Esophagus squamous epithelium (tissue), 5 donors: ENCODE measurements at regions not wholly inside any gene's neighbourhood (a gene's known extent, or its start where the extent isn't known, plus 50 kb on each side); places are given as distances from the start of the nearest gene placed in this dataset.
"Not testable (repeated sequence)": the region's sequence is repeated elsewhere in the genome, so short reads cannot be mapped to it uniquely, and the experiment has no call there.

Experiments used
- DNase-seq: peaks from one replicate; lab custom pipeline; 2025; lab: John Stamatoyannopoulos, UW
- H3K27ac ChIP-seq, 4 donors: fragments of 200-600 bp; sonication (generic); one replicate each; pipeline ENCODE4 v1.5.1; 2016 to 2019; ENCODE audit warnings: mild to moderate bottlenecking in 1 of 4
- H3K27me3 ChIP-seq, 4 donors: fragments of 200-600 bp; sonication (generic); 1 replicate in 3 of 4; 2 replicates in 1 of 4; pipeline versions ENCODE4 v1.5.1 to v1.6.0; 2017 to 2021; ENCODE audit warnings: antibody characterized with exemption in 1 of 4
- H3K36me3 ChIP-seq, 3 donors: fragments of 200-600 bp; sonication (generic); one replicate each; pipeline ENCODE4 v1.5.1; 2016 to 2019
- H3K4me1 ChIP-seq, 3 donors: fragments of 200-600 bp; sonication (generic); one replicate each; pipeline ENCODE4 v1.5.1; 2017 to 2019
- H3K4me3 ChIP-seq, 4 donors: fragments of 200-600 bp; sonication (generic); 1 replicate in 3 of 4; 2 replicates in 1 of 4; pipeline ENCODE4 v1.5.1; 2016 to 2019; ENCODE audit warnings: mild to moderate bottlenecking in 2 of 4, moderate library complexity in 1 of 4
- H3K9me3 ChIP-seq, 3 donors: fragments of 200-600 bp; sonication (generic); one replicate each; pipeline ENCODE4 v1.5.1; 2016 to 2019
- POLR2A ChIP-seq, 4 donors: fragments of 450-650 bp; IDR thresholded peaks; one replicate each; pipeline ENCODE4 v1.6.1; 2017; ENCODE audit warnings: antibody characterized with exemption in 4 of 4, mild to moderate bottlenecking in 4 of 4, moderate library complexity in 3 of 4
- WGBS, 2 donors: methylation state at CpG; one replicate each; pipeline ENCODE4 v1.1.5; 2018; 5-methylcytosine and 5-hydroxymethylcytosine counted together
- intact Hi-C: fragments of 100-400 bp; cut with DNase I; formaldehyde crosslinking; loops from one replicate; pipeline ENCODE4 v1.15.0; 2022
- TF ChIP-seq, protein P1 (sequence below), 6 experiments: fragments of 450-650 bp in 4 of 6; fragments of 200-600 bp in 2 of 6; sonication (generic) in 2 of 6; IDR thresholded peaks; one replicate each; pipeline ENCODE4 v1.5.1; 2016 to 2019; ENCODE audit warnings: antibody characterized with exemption in 6 of 6, mild to moderate bottlenecking in 4 of 6, moderate library complexity in 4 of 6
- donor health status: DM: yes; HTN: yes; CAD: no.

DNA sequence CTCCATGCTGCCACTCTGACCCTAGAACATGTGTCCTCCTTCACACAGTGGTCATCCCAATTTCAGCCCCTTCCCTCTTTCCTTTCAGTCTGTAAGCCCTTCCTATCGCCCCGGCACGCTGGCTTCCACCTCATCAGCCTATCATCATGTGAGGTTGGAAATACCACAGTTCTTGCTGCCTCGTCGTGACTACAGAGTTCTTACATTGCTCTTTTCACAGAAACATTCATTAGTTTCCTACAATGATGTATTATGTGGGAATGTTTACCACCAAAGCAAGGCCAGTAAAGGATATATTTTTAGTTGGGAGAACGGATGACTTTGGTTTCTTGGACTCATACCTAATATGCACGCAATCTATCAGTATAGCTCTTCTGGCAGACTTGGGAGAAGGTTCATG is 169.5 kb upstream of the BOD1L1 start:
- no peak overlapping the region for H3K4me3 ChIP-seq
- no peak overlapping the region for H3K27ac ChIP-seq
- H3K4me1 ChIP-seq = no peaks in the 10 kb centered on the region
- TF ChIP-seq, protein P1, sequence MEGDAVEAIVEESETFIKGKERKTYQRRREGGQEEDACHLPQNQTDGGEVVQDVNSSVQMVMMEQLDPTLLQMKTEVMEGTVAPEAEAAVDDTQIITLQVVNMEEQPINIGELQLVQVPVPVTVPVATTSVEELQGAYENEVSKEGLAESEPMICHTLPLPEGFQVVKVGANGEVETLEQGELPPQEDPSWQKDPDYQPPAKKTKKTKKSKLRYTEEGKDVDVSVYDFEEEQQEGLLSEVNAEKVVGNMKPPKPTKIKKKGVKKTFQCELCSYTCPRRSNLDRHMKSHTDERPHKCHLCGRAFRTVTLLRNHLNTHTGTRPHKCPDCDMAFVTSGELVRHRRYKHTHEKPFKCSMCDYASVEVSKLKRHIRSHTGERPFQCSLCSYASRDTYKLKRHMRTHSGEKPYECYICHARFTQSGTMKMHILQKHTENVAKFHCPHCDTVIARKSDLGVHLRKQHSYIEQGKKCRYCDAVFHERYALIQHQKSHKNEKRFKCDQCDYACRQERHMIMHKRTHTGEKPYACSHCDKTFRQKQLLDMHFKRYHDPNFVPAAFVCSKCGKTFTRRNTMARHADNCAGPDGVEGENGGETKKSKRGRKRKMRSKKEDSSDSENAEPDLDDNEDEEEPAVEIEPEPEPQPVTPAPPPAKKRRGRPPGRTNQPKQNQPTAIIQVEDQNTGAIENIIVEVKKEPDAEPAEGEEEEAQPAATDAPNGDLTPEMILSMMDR (IDR thresholded peaks at IDR 0.05) = no peak
- TF ChIP-seq POLR2A (IDR thresholded peaks at IDR 0.05) = no peak
- intact Hi-C loops = no loop called here
- WGBS, 2 donors = 83 to 97% methylated on average over 7 of the region's 7 CpGs
- no peak for DNase-seq
- H3K36me3 ChIP-seq = no peaks in the 10 kb centered on the region
- H3K9me3 ChIP-seq = peaks cover 0 to 7% (median 0%) of the 10 kb centered on the region in 3 donors
- H3K27me3 ChIP-seq = no peaks in the 10 kb centered on the region

DNA sequence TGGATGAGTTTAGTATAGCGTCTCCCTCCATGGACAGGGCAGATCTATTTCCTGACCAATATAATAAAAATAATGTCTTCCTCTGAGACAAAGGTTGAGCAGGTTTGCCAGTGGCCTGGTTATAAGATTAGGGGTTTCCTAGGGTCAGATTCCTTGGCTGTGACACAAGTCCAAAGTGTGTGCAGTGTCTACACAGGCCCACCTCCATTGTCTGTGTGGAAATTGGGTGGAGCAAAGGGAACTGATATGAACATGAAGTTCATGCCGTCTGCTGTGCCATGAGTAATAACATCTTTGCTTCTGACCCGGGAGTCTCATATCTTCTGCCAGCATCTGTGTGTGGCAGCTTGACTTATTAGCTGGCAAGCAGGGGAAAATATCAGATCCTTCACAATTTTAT is 187.7 kb upstream of the BOD1L1 start:
- no peak overlapping the region for H3K4me3 ChIP-seq
- peaks cover 0 to 4% (median 0%) of the 10 kb centered on the region in 3 donors for H3K9me3 ChIP-seq
- intact Hi-C loops = no loop called here
- TF ChIP-seq, protein P1 (IDR thresholded peaks at IDR 0.05) = no peak
- TF ChIP-seq POLR2A (IDR thresholded peaks at IDR 0.05) = no peak
- H3K4me1 ChIP-seq = no peaks in the 10 kb centered on the region
- no peak for DNase-seq
- WGBS, 2 donors = 72 to 77% methylated on average over 3 of the region's 3 CpGs
- no peak overlapping the region for H3K27ac ChIP-seq
- H3K27me3 ChIP-seq = no peaks in the 10 kb centered on the region
- no peaks in the 10 kb centered on the region for H3K36me3 ChIP-seq

DNA sequence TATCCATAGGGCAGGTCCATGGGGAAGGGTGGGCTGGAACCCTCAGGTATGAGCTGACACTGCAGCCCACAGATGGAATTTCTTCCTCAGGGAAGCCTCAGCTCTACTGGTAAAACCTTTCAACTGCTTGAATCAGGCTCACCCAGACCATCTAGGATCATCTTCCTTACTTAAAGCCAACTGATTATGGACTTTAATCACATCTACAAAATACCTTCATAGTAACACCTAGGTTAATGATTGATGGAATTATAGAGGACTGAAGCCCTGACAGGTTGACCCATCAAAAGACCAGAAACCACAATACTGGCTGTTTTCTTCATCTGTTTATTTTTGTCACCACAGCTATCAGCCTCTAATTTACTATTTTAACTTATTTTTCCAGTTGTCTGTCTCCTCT is 188.9 kb upstream of the BOD1L1 start:
- H3K27me3 ChIP-seq = no peaks in the 10 kb centered on the region
- DNase-seq = no peak
- no peak overlapping the region for H3K4me3 ChIP-seq
- H3K9me3 ChIP-seq = peaks cover 0 to 4% (median 0%) of the 10 kb centered on the region in 3 donors
- TF ChIP-seq, protein P1 (IDR thresholded peaks at IDR 0.05) = no peak
- no peak for TF ChIP-seq POLR2A (IDR thresholded peaks at IDR 0.05)
- intact Hi-C loops = no loop called here
- H3K36me3 ChIP-seq = no peaks in the 10 kb centered on the region
- no peak overlapping the region for H3K27ac ChIP-seq
- H3K4me1 ChIP-seq = no peaks in the 10 kb centered on the region

DNA sequence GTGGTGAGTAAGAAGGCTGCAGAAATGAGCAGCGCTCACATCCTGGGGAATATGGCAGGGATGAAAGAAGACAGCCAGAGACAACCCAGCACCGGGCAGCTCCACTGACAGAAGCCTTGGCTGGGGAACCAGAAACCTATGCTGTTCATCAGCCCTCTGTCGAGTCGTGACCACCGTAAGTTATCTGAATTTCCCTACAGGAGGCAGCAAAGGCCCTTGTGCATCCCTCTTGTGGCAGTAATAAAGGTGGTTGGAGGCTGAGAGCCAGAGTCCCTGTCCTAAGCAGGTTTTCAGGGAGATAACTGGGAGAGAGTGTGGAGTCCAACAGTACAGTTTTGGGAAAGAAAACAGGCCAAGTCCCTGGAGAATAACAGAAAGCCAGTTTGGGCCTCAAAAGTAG is 194.0 kb upstream of the BOD1L1 start:
- no peaks in the 10 kb centered on the region for H3K27me3 ChIP-seq
- peaks cover 0 to 8% (median 7%) of the 10 kb centered on the region in 3 donors for H3K9me3 ChIP-seq
- TF ChIP-seq POLR2A (IDR thresholded peaks at IDR 0.05) = no peak
- TF ChIP-seq, protein P1 (IDR thresholded peaks at IDR 0.05) = no peak
- intact Hi-C loops = no loop called here
- WGBS, 2 donors = 80 to 83% methylated on average over 1 to 5 of the region's 5 CpGs
- H3K4me3 ChIP-seq = no peak overlapping the region
- no peak for DNase-seq
- H3K36me3 ChIP-seq = no peaks in the 10 kb centered on the region
- no peak overlapping the region for H3K27ac ChIP-seq
- no peaks in the 10 kb centered on the region for H3K4me1 ChIP-seq

DNA sequence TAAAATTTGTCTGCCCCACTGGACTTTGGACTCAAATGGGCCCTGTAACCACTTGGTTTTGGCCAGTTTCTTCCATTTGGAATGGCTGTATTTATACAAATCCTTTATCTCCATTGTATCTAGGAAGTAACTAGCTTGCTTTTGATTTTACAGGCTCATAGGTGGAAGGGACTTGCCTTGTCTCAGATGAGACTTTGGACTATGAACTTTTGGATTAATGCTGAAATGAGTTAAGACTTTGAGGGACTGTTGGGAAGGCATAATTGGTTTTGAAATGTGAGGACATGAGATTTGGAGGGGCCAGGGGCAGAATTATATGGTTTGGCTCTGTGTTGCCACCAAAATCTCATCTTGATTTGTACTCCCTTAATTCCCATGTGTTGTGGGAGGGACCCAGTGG is 198.3 kb upstream of the BOD1L1 start:
- H3K4me3 ChIP-seq, intact Hi-C loops, H3K36me3 ChIP-seq, H3K4me1 ChIP-seq, H3K27me3 ChIP-seq, H3K27ac ChIP-seq, H3K9me3 ChIP-seq, DNase-seq: not testable (repeated sequence)

DNA sequence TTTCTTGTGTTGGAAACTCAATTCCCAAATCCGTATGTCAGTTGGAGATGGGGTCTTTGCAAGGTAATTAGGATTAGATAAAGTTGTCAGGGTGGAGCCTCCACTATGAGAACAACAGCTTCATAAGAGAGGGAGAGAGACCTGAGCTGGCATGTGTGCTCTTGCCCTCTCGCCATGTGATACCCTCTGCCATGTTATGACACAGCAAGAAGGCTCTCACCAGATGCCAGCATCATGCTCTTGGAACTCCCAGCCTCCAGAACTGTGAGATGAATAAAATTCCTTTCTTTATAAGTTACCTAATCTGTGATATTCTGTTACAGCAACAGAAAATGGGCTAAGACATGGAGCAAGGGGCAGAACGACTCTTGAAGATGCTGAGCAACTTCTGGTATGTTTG is 201.9 kb upstream of the BOD1L1 start:
- Histone ChIP-seq H3K9me3 (peaks cover 0 to 5% (median 3%) of the 10 kb centered on the region in 3 donors), H3K27me3 (no peaks in the 10 kb centered on the region), H3K36me3 (no peaks in the 10 kb centered on the region), H3K27ac (no peak overlapping the region), H3K4me1 (no peaks in the 10 kb centered on the region), H3K4me3 (no peak overlapping the region)
- no peak for TF ChIP-seq POLR2A (IDR thresholded peaks at IDR 0.05)
- TF ChIP-seq, protein P1 (IDR thresholded peaks at IDR 0.05) = no peak
- 63 to 79% methylated on average over 3 of the region's 3 CpGs for WGBS, 2 donors
- no peak for DNase-seq
- intact Hi-C loops = no loop called here
